ENCODE measurements at regions not wholly inside any gene's neighbourhood (a gene's known extent, or its start where the extent isn't known, plus 50 kb on each side); places are given as distances from the start of the nearest gene placed in this dataset.

DNA sequence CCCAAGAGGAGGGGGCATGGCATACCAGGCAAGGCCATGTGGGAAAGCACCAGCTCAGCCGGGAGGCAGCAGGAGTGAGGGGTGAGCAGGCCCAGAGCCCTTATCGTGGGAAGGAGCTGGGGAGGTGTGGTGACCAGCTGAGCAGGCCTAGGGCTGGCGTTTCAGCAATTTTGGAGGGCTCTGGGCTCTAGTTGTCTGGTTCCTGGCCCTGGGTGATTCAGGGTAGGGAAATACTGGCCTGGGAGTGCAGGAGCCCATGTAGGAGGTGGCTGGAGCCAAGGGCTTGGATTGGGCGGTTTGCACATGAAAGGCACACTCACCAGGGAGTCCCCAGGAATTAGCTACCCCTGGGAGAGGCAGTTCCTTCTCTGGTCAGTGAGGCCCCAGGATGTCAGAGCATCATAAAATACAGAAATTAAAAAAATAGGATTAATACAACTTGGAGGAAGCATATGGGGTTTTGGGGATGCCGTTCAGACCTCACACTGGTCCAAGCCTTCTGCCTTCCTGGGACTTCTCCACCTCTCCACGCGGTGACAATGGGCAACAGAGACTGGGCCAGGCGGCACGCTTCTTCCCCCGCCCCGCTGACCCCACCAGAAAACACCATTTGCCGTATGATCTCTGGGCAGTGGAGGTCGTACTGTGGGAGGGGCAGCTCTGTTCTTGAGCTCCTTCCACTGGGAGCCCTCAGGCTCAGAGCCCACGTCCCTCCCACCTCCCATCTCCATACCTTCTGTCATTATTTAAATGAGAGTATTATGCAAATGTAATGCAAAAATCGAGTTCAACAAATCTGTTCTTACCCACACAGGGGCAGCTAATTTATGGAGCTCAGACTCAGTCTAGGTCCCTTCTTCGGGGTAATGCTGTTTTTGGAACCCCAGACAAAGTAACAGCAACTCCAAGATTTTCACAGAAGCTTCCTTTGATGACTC, 133.0 kb upstream of the FAM20C start:
- dilution Hi-C loops (cut with HindIII; ENCODE audit: low sequenced_read_pairs, unreplicated experiment) = no loop called here
- DNase-seq = no peak
- peaks cover 28% of the 10 kb centered on the region for H3K27me3 ChIP-seq (ENCODE audit: control insufficient read depth, insufficient read depth, low read length)
- H4K91ac ChIP-seq (ENCODE audit: insufficient read depth, low read depth, low read length) = no peak overlapping the region
- ATAC-seq (ENCODE audit: low read depth) = no peak
- ChIA-PET POLR2A (ENCODE audit: unreplicated experiment) (no interaction called here), CTCF (no interaction called here)
- no peak overlapping the region for H3K4ac ChIP-seq (ENCODE audit: low read depth, low read length)
- H2BK20ac ChIP-seq (ENCODE audit: low read depth, low read length) = no peak overlapping the region
- no peak overlapping the region for H3K9ac ChIP-seq (ENCODE audit: low read depth, low read length)
- TF ChIP-seq BHLHE40 (IDR thresholded peaks at IDR 0.05; ENCODE audit: low read depth, low read length) (no peak), RFX5 (IDR thresholded peaks at IDR 0.05; ENCODE audit: low read depth, low read length) (no peak), CEBPB (IDR thresholded peaks at IDR 0.05; ENCODE audit: low read depth, low read length) (no peak), POLR2A (IDR thresholded peaks at IDR 0.05; ENCODE audit: low read depth, low read length) (no peak), NFE2L2 (IDR thresholded peaks at IDR 0.05; ENCODE audit: low read depth, low read length) (no peak)
- TF ChIP-seq, protein P1, sequence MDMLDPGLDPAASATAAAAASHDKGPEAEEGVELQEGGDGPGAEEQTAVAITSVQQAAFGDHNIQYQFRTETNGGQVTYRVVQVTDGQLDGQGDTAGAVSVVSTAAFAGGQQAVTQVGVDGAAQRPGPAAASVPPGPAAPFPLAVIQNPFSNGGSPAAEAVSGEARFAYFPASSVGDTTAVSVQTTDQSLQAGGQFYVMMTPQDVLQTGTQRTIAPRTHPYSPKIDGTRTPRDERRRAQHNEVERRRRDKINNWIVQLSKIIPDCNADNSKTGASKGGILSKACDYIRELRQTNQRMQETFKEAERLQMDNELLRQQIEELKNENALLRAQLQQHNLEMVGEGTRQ (IDR thresholded peaks at IDR 0.05; ENCODE audit: low read depth, low read length) = no peak
- H2BK120ac ChIP-seq (ENCODE audit: low read depth, low read length) = no peak overlapping the region
- H2AFZ ChIP-seq (replicated peaks; ENCODE audit: low read length, poor library complexity) = peak overlapping the region; percentile 52
- no peaks in the 10 kb centered on the region for H3K36me3 ChIP-seq (ENCODE audit: control insufficient read depth, insufficient read depth, low read length)
- in situ Hi-C loops (cut with MboI; ENCODE audit: low sequenced_read_pairs) = no loop called here
- no peak overlapping the region for H3K23ac ChIP-seq (ENCODE audit: low read depth, low read length)
- H4K8ac ChIP-seq (ENCODE audit: low read depth in 2 of 2, low read length in 2 of 2) = no peak overlapping the region
- no peak overlapping the region for H3K4me2 ChIP-seq (ENCODE audit: low read depth, low read length)
- intact Hi-C loops (cut with micrococcal nuclease) = no loop called here
- BruUV-seq (replicated peaks) = no TSS peak
- no peak overlapping the region for H2AK5ac ChIP-seq (ENCODE audit: low read depth, low read length)
- H2AK9ac ChIP-seq (replicated peaks; ENCODE audit: low read depth, low read length, poor library complexity) = no peak overlapping the region
- no peak overlapping the region for H3K56ac ChIP-seq (ENCODE audit: extremely low read depth, insufficient read depth, low read length)
- 83% methylated on average over 1 of the region's 16 CpGs; no CpG with 5 or more reads in 1 of the 2 experiments for WGBS, 2 experiments (ENCODE audit: extremely low coverage in 2 of 2, insufficient read length in 1 of 2)
- H3K18ac ChIP-seq (ENCODE audit: low read depth, low read length) = no peak overlapping the region
- H3K79me1 ChIP-seq (ENCODE audit: low read depth in 1 of 2, low read length in 2 of 2) = no peaks in the 10 kb centered on the region
- no peaks in the 10 kb centered on the region for H3K9me1 ChIP-seq (ENCODE audit: insufficient read depth, low read length)
- no peak overlapping the region for H3K27ac ChIP-seq (ENCODE audit: insufficient read depth, low read length)
- H4K5ac ChIP-seq (ENCODE audit: low read depth, low read length) = no peak overlapping the region
- H2BK5ac ChIP-seq (ENCODE audit: low read depth, low read length, poor library complexity, severe bottlenecking) = no peak overlapping the region
- no peaks in the 10 kb centered on the region for H3K9me3 ChIP-seq (ENCODE audit: control insufficient read depth, insufficient read depth, low read length)
- H4K20me1 ChIP-seq (ENCODE audit: insufficient read depth, low read length) = no peaks in the 10 kb centered on the region
- no peak overlapping the region for H2BK15ac ChIP-seq (ENCODE audit: low read depth, low read length)
- H3K4me1 ChIP-seq (ENCODE audit: control insufficient read depth, insufficient read depth, low read length) = no peaks in the 10 kb centered on the region
- H3K14ac ChIP-seq (replicated peaks; ENCODE audit: low read depth, low read length) = no peak overlapping the region
- no peak overlapping the region for H3K4me3 ChIP-seq (ENCODE audit: insufficient read depth, low read depth, low read length)

Measured in IMR-90 (cell line).